Fibroblast of pulmonary artery (primary cell): ENCODE measurements at regions not wholly inside any gene's neighbourhood (a gene's known extent, or its start where the extent isn't known, plus 50 kb on each side); places are given as distances from the start of the nearest gene placed in this dataset.

Source experiments
- DNase-seq: peaks from one replicate; pipeline ENCODE4 v3.0.0-alpha.2; 2010; ENCODE audit warnings: low read depth
- H3K4me3 ChIP-seq: replicated peaks from 2 replicates; pipeline ENCODE4 v1.5.1; 2011; ENCODE audit warnings: low read depth, mild to moderate bottlenecking, control low read depth, low read length, moderate library complexity
- TF ChIP-seq, protein P1 (sequence below): IDR thresholded peaks from 2 replicates; pipeline ENCODE4 v1.5.1; 2011; ENCODE audit warnings: mild to moderate bottlenecking, control low read depth, low read length, inconsistent platforms; ENCODE audit errors: missing control alignments

DNA sequence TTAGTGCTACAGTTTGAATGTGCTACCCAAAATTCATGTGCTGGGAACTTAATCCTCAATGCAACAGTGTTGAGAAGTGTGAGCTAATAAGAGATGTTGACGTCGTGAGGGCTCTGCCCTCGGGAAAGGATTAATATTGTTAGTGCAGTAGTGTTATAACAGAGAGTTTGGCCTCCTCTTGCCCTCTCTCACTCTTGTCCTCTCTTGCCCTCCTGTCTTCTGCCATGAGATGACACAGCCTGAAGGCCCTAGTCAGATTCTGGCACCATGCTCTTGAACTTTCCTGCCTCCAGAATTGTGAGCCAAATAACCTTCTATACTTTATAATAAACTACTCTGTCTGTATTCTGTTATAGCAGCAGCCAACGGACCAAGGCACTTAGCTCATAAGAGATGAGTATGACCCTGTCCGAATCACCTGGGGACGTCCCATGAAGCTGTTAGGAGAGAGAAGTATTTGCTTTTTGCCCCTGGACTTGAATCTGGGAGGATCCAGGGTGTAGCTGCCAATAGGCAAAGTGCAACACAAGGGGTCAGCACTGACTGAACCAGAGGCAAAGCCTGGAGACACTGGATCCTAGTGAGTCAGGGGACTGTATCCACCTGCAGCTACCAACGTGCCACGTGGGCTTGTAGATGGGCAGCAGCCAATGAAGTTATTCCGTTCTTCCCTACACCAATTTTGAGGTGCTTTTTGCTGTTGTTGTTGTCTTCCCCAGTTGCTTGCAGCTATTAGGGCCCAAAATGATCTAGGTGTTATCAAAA lies 233.7 kb downstream of the THBS2 start:
- TF ChIP-seq, protein P1, sequence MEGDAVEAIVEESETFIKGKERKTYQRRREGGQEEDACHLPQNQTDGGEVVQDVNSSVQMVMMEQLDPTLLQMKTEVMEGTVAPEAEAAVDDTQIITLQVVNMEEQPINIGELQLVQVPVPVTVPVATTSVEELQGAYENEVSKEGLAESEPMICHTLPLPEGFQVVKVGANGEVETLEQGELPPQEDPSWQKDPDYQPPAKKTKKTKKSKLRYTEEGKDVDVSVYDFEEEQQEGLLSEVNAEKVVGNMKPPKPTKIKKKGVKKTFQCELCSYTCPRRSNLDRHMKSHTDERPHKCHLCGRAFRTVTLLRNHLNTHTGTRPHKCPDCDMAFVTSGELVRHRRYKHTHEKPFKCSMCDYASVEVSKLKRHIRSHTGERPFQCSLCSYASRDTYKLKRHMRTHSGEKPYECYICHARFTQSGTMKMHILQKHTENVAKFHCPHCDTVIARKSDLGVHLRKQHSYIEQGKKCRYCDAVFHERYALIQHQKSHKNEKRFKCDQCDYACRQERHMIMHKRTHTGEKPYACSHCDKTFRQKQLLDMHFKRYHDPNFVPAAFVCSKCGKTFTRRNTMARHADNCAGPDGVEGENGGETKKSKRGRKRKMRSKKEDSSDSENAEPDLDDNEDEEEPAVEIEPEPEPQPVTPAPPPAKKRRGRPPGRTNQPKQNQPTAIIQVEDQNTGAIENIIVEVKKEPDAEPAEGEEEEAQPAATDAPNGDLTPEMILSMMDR, result peak; percentile 32
- H3K4me3 ChIP-seq, result no peak overlapping the region
- DNase-seq, result peak; percentile 21

GRCh38 chr6:169019111-169019510 lies 234.5 kb downstream of the THBS2 start:
- TF ChIP-seq, protein P1, result no peak
- no peak overlapping the region for H3K4me3 ChIP-seq
- DNase-seq, result no peak

DNA sequence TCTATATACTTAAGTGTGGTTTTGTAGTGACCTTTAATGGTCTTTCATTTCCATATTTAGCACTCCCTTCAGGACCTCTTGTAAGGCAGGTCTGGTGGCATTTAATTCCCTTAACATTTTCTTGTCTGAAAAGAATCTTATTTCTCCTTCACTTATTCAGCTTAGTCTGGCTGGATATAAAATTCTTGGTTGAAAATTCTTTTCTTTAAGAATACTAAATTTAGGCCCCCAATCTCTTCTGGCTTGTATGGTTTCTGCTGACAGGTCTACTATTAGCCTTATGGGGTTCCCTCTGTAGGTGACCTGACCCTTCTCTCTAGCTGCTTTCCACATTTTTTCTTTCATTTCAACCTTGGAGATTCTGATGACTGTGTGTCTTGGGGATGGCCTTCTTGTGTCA lies 236.9 kb downstream of the THBS2 start:
- TF ChIP-seq, protein P1, result no peak
- no peak for DNase-seq

DNA sequence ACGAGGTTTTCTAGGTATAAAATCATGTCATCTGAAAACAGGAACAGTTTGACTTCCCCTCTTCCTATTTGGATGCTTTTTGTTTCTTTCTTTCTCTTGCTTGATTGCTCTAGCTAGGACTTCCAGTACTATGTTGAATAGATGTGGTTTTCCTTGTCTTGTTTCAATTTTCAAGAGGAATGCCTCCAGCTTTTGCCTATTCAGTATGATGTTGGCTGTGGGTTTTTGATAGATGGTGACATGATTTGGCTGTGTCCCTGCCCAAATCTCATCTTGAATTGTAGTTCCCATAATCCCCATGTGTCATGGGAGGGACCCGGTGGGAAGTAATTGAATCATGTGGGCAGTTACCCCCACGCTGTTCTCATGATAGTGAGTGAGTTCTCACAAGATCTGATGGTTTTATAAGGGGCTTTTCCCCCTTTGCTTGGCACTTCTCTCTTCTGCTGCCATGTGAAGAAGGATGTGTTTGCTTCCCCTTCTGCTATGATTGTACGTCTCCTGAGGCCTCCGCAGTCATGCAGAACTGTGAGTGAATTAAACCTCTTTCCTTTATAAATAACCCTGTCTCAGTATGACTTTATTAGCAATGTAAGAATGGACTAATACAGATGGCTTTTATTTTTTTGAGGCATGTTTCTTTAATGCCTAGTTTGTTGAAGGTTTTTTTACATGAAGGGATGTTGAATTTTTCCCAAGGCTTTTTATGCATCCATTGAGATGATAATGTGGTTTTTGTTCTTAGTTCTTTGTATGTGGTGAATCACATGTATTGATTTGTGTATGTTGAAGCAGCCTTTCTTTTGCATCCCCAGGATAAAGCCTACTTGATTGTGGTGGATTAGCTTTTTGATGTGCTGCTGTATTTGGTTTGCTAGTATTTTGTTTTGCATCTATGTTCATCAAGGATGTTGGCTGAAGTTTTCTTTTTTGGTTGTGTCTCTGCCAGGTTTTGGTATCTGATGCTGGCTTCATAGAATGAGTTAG lies 239.1 kb downstream of the THBS2 start:
- no peak for DNase-seq
- H3K4me3 ChIP-seq, result no peak overlapping the region
- TF ChIP-seq, protein P1, result no peak

More for the DNA sequence above, 236.9 kb downstream of the THBS2 start:
- no peak overlapping the region for H3K4me3 ChIP-seq

GRCh38 chr6:169009628-169010027 lies 244.0 kb downstream of the THBS2 start:
- DNase-seq, result no peak
- H3K4me3 ChIP-seq, result no peak overlapping the region
- TF ChIP-seq, protein P1, result no peak

GRCh38 chr6:169008641-169009257 lies 244.9 kb downstream of the THBS2 start:
- no peak overlapping the region for H3K4me3 ChIP-seq
- TF ChIP-seq, protein P1, result no peak
- DNase-seq, result peak; percentile 8
